GM12865 (cell line): ENCODE measurements at regions not wholly inside any gene's neighbourhood (a gene's known extent, or its start where the extent isn't known, plus 50 kb on each side); places are given as distances from the start of the nearest gene placed in this dataset.

Experiments used
- DNase-seq: peaks from one replicate; pipeline ENCODE4 v3.0.0; 2010; ENCODE audit warnings: low read depth
- H3K4me3 ChIP-seq: 2 replicates; pipeline ENCODE4 v1.5.1; 2011; ENCODE audit warnings: mild to moderate bottlenecking, low read depth, low read length, control low read depth
- TF ChIP-seq, protein P1 (sequence below): IDR thresholded peaks from 2 replicates; pipeline ENCODE4 v1.5.1; 2011; ENCODE audit warnings: low read length, control low read depth, low read depth, inconsistent platforms; ENCODE audit not compliant: insufficient read depth; ENCODE audit errors: missing control alignments

DNA sequence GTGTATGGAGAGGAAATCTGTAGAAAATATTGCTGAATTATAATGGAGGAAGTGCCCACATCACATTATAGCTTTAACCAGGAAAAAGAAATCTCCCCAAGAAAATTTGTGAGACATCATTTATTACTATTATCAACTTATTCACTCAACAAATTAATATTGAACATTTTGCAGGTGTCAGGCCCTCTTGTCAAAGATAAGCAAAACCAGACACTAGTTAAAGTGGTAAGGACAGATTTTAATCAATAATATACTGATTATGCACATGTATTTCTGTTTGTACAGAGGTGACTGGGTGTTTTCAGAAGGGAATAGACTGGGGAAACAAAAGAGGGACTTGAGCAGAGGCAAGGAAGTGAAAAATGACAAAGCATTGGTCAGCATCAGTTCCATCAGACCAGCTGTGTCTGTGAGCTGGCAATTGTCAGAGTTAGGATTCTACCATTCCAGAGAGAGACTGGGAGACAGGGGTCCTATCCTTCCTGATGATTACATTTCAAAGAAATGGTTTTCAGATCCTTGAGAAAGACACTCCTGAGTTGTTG is 519.2 kb downstream of the UTRN start:
- no peak for DNase-seq
- H3K4me3 ChIP-seq: no peak overlapping the region
- TF ChIP-seq, protein P1, sequence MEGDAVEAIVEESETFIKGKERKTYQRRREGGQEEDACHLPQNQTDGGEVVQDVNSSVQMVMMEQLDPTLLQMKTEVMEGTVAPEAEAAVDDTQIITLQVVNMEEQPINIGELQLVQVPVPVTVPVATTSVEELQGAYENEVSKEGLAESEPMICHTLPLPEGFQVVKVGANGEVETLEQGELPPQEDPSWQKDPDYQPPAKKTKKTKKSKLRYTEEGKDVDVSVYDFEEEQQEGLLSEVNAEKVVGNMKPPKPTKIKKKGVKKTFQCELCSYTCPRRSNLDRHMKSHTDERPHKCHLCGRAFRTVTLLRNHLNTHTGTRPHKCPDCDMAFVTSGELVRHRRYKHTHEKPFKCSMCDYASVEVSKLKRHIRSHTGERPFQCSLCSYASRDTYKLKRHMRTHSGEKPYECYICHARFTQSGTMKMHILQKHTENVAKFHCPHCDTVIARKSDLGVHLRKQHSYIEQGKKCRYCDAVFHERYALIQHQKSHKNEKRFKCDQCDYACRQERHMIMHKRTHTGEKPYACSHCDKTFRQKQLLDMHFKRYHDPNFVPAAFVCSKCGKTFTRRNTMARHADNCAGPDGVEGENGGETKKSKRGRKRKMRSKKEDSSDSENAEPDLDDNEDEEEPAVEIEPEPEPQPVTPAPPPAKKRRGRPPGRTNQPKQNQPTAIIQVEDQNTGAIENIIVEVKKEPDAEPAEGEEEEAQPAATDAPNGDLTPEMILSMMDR: no peak

DNA sequence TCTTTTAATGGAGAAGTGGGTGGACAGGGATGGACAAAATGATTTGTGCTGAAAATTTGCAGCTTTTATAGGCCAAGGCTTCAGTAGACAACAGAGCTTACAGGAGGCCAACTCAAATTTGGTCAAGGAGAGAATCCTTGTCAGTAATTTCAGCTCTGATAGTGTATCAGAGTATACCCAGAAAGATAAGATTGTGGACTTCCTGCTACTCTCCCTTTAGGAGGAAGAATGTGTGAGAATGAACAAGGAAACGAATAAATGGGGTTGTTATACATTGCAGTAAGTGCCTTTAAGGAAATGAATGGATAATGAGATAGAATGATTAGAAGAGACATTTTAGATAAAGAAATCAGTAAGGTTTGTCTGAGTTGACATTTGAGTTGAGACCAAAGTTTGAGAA is 519.9 kb downstream of the UTRN start:
- TF ChIP-seq, protein P1: no peak
- DNase-seq: no peak
- H3K4me3 ChIP-seq: no peak overlapping the region

DNA sequence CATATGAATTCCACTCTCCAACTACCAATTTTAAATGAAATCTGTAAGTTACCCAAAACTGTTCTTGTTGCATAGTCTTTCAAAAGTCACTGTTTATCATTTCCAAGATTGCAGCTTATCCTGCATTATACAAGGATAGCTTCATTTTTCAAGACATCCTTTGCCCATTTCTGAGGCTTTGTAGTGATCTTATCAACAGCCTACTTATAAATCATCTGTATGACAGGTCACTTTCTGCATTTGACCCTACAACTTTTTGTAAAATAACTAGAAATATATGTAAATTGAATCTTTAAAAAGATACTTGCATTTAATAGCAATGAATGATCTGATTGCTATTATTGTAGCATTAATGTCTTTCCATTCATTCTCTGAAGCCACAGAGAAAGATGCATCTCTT is 521.1 kb downstream of the UTRN start:
- TF ChIP-seq, protein P1: no peak
- DNase-seq: no peak
- H3K4me3 ChIP-seq: no peak overlapping the region

DNA sequence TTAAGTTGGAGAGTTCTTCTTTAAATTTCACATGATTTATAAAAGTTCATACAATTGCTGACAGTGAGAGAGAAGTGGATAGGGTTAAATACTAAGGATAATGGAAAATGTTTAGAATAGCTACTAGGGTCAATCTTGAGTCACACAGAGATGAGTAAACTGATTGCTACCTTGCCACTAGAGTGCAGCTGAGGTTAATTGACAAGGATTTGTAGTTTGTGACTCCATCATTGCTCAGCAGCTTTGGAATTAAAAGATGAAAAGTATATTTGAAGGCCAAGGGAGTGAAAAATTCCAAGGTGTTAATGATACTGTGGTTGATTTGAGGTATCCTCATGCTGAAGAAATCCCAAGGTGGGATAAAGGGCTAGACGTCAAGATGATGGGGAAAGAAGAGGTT is 524.0 kb downstream of the UTRN start:
- H3K4me3 ChIP-seq: no peak overlapping the region
- TF ChIP-seq, protein P1: no peak
- no peak for DNase-seq

DNA sequence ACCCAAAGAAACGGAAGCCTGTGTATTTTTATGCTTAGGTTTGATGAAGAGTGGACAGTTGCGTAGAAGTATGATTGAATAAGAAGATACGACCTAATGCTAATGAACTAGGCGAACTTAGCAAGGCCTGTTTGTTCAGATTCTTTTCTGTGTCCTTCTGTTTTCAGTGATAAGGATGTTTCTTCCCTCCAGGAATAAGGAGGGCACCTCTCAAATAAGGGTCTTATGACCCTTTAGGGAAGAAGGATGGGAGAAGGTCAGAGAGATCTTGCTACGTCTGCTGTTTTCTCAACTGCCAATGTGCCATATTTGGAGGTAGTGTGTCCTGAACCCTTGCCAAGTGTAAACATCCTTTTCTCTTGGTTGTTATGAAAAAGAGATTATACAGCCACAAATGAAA is 524.8 kb downstream of the UTRN start:
- TF ChIP-seq, protein P1: no peak
- no peak overlapping the region for H3K4me3 ChIP-seq
- DNase-seq: no peak

DNA sequence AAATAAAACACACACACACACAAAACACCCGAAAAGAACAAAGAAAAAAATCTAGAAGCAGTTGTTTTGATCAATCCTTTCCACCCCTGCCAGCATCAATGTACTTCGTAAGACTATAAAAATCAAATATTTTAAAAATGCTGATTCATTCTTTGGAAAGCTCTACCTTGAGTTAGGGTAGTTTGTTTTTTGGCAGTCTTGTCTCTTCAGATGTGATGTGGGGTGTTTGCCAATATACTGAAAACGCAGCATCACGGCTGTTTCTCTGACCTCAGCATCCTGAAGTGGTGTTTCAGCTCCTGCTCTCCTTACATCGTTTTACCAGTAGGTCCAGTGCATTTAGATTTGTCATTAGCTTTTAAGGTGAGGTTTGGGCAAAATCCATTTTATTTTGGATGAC is 526.0 kb downstream of the UTRN start:
- no peak for DNase-seq
- TF ChIP-seq, protein P1: no peak
- no peak overlapping the region for H3K4me3 ChIP-seq

DNA sequence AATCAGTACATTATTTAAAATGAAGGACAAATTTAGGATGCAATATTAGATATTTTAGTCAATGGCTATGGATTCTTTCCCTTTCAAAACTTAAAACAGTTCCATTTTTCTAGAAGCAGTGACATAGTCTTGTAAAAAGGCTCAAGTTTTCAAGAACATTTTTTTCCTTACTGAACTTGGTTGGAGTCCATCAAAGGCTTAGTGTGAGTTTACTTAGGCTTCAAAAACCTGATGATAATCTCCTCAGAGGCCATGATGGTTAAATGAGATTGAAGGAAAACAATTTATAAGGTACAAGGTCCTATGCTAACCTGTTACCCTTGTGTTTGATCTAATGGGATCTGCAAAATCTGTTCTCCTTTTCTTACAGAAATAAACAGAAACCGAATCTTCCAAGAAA is 531.8 kb downstream of the UTRN start:
- H3K4me3 ChIP-seq: no peak overlapping the region
- TF ChIP-seq, protein P1: no peak
- no peak for DNase-seq
